ENCODE measurements at regions not wholly inside any gene's neighbourhood (a gene's known extent, or its start where the extent isn't known, plus 50 kb on each side); places are given as distances from the start of the nearest gene placed in this dataset.
"Not testable (repeated sequence)": the region's sequence is repeated elsewhere in the genome, so short reads cannot be mapped to it uniquely, and the experiment has no call there.

GRCh38 chr3:106309798-106310197, 441.0 kb upstream of the CBLB start:
- H3K27ac Mint-ChIP-seq; intact Hi-C loops (cut with micrococcal nuclease); H3K4me1 Mint-ChIP-seq; H3K36me3 Mint-ChIP-seq (ENCODE audit: low read depth); H3K4me3 Mint-ChIP-seq; H3K27me3 Mint-ChIP-seq; DNase-seq: not testable (repeated sequence)
- H3K9me3 Mint-ChIP-seq, result peaks cover 22% of the 10 kb centered on the region

DNA sequence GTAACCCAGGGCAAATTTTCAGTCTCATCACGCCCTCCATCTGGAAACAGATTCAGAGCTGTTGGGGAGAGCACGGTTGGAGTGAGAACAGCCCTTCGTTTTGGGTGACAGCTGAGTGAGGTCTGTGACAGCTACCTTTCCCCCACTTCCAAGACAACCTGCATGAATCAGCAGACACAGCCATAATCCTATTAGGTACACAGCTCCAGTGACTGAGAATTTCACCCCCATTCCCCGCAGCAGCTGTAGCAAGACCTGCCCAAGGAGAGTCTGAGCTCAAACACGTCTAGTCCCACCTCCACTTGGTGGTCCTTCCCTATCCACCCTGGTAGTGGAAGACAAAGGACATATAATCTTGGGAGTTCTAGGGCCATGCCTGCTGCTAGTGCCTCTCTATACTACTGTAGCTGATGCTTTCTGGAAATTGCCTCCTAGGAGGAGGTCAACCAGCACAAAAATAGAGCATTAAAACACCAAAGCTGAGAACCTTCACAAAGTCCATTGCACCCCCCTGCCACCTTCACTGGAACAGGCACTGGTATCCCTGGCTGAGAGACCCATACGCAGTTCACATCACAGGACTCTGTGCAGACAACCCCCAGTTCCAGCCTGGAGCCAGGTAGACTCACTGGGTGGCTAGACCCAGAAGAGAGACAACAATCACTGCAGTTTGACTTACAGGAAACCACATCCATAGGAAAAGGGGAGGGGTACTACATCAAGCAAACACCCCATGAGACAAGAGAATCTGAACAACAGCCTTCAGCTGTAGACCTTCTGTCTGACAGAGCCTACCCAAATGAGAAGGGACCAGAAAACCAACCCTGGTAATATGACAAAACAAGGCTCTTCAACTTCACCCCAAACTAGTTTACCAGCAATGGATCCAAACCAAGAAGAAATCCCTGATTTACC, 448.6 kb upstream of the CBLB start:
- peaks cover 15% of the 10 kb centered on the region for H3K36me3 Mint-ChIP-seq (ENCODE audit: low read depth)
- DNase-seq, result no peak
- H3K4me3 Mint-ChIP-seq, result no peak overlapping the region
- peak overlapping the region; percentile 38 for H3K27ac Mint-ChIP-seq
- intact Hi-C loops (cut with micrococcal nuclease), result no loop called here
- peaks cover 54% of the 10 kb centered on the region for H3K9me3 Mint-ChIP-seq
- peaks cover 14% of the 10 kb centered on the region for H3K4me1 Mint-ChIP-seq
- H3K27me3 Mint-ChIP-seq, result no peaks in the 10 kb centered on the region

DNA sequence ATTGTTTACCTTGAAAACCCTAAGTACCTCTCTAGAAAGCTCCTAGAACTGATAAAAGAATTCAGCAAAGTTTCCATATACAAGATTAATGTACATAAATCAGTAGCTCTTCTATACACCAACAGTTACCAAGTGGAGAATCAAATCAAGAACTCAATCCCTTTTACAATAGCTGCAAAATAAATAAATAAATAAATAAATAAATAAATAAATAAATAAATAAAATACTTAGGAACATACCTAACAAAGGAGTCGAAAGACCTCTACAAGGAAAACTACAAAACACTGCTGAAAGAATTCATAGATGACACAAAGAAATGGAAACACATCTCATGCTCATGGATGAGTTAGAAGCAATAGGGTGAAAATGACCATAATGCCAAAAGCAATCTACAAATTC, 452.6 kb upstream of the CBLB start:
- H3K4me3 Mint-ChIP-seq; DNase-seq; H3K27ac Mint-ChIP-seq; intact Hi-C loops (cut with micrococcal nuclease); H3K27me3 Mint-ChIP-seq: not testable (repeated sequence)
- H3K9me3 Mint-ChIP-seq, result peaks cover 60% of the 10 kb centered on the region
- H3K4me1 Mint-ChIP-seq, result peaks cover 19% of the 10 kb centered on the region
- peaks cover 31% of the 10 kb centered on the region for H3K36me3 Mint-ChIP-seq (ENCODE audit: low read depth)

DNA sequence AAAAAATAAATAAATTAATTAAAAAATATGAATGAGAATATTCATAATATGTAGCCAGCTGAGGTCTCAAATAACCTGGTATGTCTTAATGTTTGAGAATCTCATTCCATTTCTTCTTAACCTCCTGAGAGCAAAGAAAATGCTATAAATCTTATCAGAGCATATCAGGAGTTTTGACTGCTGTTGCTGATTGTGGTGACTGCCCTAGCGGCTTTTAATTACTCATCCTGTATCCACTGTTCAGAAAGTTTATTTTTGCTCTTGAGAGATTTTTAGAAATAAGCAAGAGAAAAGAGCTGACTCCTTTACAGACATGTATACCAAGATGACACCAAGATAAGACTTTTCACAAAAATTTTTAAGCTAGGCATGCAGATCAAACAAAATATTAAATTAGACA, 454.8 kb upstream of the CBLB start:
- Mint-ChIP-seq H3K36me3 (ENCODE audit: low read depth) (peaks cover 27% of the 10 kb centered on the region), H3K4me1 (peaks cover 19% of the 10 kb centered on the region), H3K27me3 (no peaks in the 10 kb centered on the region), H3K9me3 (peaks cover 49% of the 10 kb centered on the region), H3K27ac (no peak overlapping the region), H3K4me3 (no peak overlapping the region)
- DNase-seq, result no peak
- intact Hi-C loops (cut with micrococcal nuclease), result no loop called here

- DNase-seq, result no peak
- Mint-ChIP-seq H3K27ac (peak overlapping the region; percentile 54), H3K27me3 (no peaks in the 10 kb centered on the region), H3K36me3 (ENCODE audit: low read depth) (peaks cover 28% of the 10 kb centered on the region), H3K4me1 (peaks cover 38% of the 10 kb centered on the region), H3K9me3 (peaks cover 20% of the 10 kb centered on the region), H3K4me3 (peak overlapping the region; percentile 64)
- intact Hi-C loops (cut with micrococcal nuclease), result no loop called here
These were observed 458.3 kb upstream of the CBLB start for GRCh38 chr3:106326941-106327695.

DNA sequence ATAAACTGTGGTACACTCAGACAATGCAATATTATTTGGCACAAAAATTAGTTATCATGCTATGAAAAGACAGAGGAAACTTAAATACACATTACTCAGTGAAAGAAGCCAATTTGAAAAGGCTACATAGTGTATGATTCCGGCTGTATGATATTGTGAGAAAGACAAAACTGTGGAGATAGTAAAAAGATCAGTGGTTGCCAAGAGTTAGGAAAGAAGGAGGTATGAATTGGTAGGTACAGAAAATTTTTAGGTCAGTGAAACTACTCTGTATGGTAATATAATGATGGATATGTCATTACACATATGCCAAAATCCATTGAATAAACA, 458.8 kb upstream of the CBLB start:
- Mint-ChIP-seq H3K4me1 (peaks cover 41% of the 10 kb centered on the region), H3K27me3 (no peaks in the 10 kb centered on the region), H3K36me3 (ENCODE audit: low read depth) (peaks cover 23% of the 10 kb centered on the region), H3K9me3 (peaks cover 15% of the 10 kb centered on the region), H3K27ac (peak overlapping the region; percentile 43), H3K4me3 (no peak overlapping the region)
- no peak for DNase-seq
- intact Hi-C loops (cut with micrococcal nuclease), result no loop called here

- H3K4me3 Mint-ChIP-seq, result no peak overlapping the region
- H3K36me3 Mint-ChIP-seq (ENCODE audit: low read depth), result peaks cover 22% of the 10 kb centered on the region
- no peaks in the 10 kb centered on the region for H3K27me3 Mint-ChIP-seq
- DNase-seq, result no peak
- peaks cover 46% of the 10 kb centered on the region for H3K4me1 Mint-ChIP-seq
- peaks cover 14% of the 10 kb centered on the region for H3K9me3 Mint-ChIP-seq
- intact Hi-C loops (cut with micrococcal nuclease), result no loop called here
- no peak overlapping the region for H3K27ac Mint-ChIP-seq
These were observed 459.4 kb upstream of the CBLB start for GRCh38 chr3:106328224-106328623.

- Mint-ChIP-seq H3K9me3 (peaks cover 7% of the 10 kb centered on the region), H3K4me1 (peaks cover 56% of the 10 kb centered on the region), H3K27ac (no peak overlapping the region), H3K36me3 (ENCODE audit: low read depth) (peaks cover 20% of the 10 kb centered on the region), H3K27me3 (no peaks in the 10 kb centered on the region), H3K4me3 (no peak overlapping the region)
- no peak for DNase-seq
- intact Hi-C loops (cut with micrococcal nuclease), result no loop called here
These were observed 460.7 kb upstream of the CBLB start for GRCh38 chr3:106329521-106329920.

DNA sequence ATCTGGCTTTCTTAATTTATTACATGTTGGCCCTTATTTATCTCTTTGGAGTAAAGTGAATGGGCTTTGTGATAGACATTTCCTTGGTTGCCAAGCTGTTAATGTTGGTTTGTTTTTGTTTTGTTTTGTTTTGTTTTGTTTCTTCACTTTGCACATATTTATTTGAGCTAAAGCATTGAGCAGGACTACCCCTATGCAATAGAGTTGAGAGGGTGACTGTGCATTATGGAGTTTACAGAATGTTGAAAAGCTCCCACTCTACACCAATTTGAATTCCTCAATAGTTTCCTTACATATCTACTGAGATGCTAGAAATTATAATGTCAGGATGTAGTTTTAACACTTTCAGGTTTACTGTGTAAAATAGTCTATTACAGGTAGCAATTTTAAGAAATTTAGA, 462.8 kb upstream of the CBLB start:
- DNase-seq, result no peak
- peak overlapping the region; percentile 81 for H3K27ac Mint-ChIP-seq

GRCh38 chr3:106332129-106332528, 463.3 kb upstream of the CBLB start:
- H3K27me3 Mint-ChIP-seq, result no peaks in the 10 kb centered on the region
- H3K27ac Mint-ChIP-seq, result peak overlapping the region; percentile 81
- peaks cover 12% of the 10 kb centered on the region for H3K36me3 Mint-ChIP-seq (ENCODE audit: low read depth)
- DNase-seq, result no peak
- peaks cover 67% of the 10 kb centered on the region for H3K4me1 Mint-ChIP-seq
- H3K9me3 Mint-ChIP-seq, result peaks cover 6% of the 10 kb centered on the region
- peak overlapping the region; percentile 17 for H3K4me3 Mint-ChIP-seq
- intact Hi-C loops (cut with micrococcal nuclease), result loop anchor here (1.0 to 10.0 kb wide), 6 partner anchors 33 to 733 kb away; no protein-coding TSS in a partner anchor

More for the DNA sequence above, 462.8 kb upstream of the CBLB start:
- Mint-ChIP-seq H3K27me3 (no peaks in the 10 kb centered on the region), H3K36me3 (ENCODE audit: low read depth) (peaks cover 12% of the 10 kb centered on the region), H3K4me1 (peaks cover 68% of the 10 kb centered on the region), H3K9me3 (peaks cover 4% of the 10 kb centered on the region), H3K4me3 (no peak overlapping the region)
- intact Hi-C loops (cut with micrococcal nuclease), result loop anchor here (1.0 to 10.0 kb wide), 6 partner anchors 32 to 733 kb away; no protein-coding TSS in a partner anchor

GRCh38 chr3:106332884-106333283, 464.1 kb upstream of the CBLB start:
- intact Hi-C loops (cut with micrococcal nuclease), result loop anchor here (1.0 to 10.0 kb wide), 17 partner anchors 31 to 732 kb away; partner anchors contain the start of gene CBLB
- Mint-ChIP-seq H3K36me3 (ENCODE audit: low read depth) (peaks cover 12% of the 10 kb centered on the region), H3K27ac (peak overlapping the region; percentile 91), H3K9me3 (peaks cover 8% of the 10 kb centered on the region), H3K4me1 (peaks cover 66% of the 10 kb centered on the region), H3K27me3 (no peaks in the 10 kb centered on the region), H3K4me3 (peak overlapping the region; percentile 48)
- DNase-seq, result peak; percentile 77

DNA sequence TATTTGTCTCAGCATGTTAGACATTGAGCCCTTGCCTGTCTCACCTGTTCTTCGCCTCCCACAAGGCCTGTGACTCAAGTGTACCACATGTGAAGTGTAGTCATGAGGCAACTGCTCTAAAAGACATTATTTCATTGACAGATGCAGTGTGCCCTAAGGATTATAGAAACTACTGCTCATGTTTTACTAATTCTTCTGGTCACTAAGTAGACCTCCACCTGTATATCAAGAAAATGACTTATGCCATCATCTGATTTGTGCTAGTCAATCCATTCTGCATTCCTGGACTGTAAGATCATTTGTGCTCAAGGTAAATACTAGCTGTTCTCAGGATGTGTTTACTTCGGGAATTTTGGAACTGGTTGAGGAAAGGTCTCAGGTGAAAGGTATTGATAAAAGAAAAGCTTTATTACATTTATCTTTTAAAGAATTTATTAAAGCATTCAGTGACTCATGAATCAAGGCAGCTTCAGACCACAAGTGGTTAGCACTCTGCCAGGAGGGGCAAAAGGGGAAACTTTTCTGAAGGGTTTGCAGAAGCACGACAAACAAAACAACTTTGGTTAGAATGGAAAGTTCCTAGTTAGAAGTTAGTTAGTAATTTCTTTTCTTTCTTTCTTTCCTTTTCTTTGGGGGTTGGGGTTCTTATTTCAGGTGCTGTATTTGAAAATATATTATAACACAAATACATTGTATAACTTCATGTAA, 465.3 kb upstream of the CBLB start:
- peaks cover 12% of the 10 kb centered on the region for H3K36me3 Mint-ChIP-seq (ENCODE audit: low read depth)

DNA sequence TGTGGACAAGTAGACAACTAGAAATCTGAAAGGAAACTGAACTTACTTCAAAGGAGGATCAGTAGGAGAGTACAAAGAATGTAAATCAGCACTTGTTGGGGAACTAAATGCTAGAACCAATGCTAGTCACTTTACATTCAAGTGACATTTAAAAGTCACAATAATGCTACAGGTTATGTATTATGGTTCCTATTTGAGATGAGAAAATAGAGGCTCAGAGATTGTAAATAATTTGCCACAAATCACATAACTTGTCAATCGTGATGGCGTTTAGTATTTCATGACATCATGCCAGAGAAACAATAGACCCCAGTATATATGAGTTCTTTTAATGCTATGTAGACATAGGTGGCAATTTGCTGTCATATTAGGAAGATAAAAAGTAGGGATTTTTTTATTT, 467.8 kb upstream of the CBLB start:
- Mint-ChIP-seq H3K27ac (peak overlapping the region; percentile 85), H3K36me3 (ENCODE audit: low read depth) (peaks cover 6% of the 10 kb centered on the region), H3K27me3 (no peaks in the 10 kb centered on the region), H3K4me3 (peak overlapping the region; percentile 30), H3K4me1 (peaks cover 65% of the 10 kb centered on the region), H3K9me3 (peaks cover 12% of the 10 kb centered on the region)
- intact Hi-C loops (cut with micrococcal nuclease), result loop anchor here (10.0 kb wide), 1 partner anchor 728 kb away; no protein-coding TSS in a partner anchor
- no peak for DNase-seq

More for the DNA sequence above, 465.3 kb upstream of the CBLB start:
- H3K4me3 Mint-ChIP-seq, result peak overlapping the region; percentile 75
- peak; percentile 77 for DNase-seq
- intact Hi-C loops (cut with micrococcal nuclease), result loop anchor here (1.0 to 10.0 kb wide), 19 partner anchors 32 to 965 kb away; partner anchors contain the start of gene CBLB
- H3K9me3 Mint-ChIP-seq, result peaks cover 12% of the 10 kb centered on the region
- H3K27ac Mint-ChIP-seq, result peak overlapping the region; percentile 91
- peaks cover 74% of the 10 kb centered on the region for H3K4me1 Mint-ChIP-seq
- no peaks in the 10 kb centered on the region for H3K27me3 Mint-ChIP-seq
